ENCODE measurements at regions not wholly inside any gene's neighbourhood (a gene's known extent, or its start where the extent isn't known, plus 50 kb on each side); places are given as distances from the start of the nearest gene placed in this dataset.

GRCh38 chr2:173556816-173557215, 202.1 kb downstream of the CDCA7 start:
- TF ChIP-seq CTCF (IDR thresholded peaks at IDR 0.05): no peak
- no peak for TF ChIP-seq POLR2A (IDR thresholded peaks at IDR 0.05)
- TF ChIP-seq EP300 (IDR thresholded peaks at IDR 0.05): no peak
- TF ChIP-seq POLR2AphosphoS5 (IDR thresholded peaks at IDR 0.05): no peak

Data from gastroesophageal sphincter (tissue), 3 donors.